Stimulated activated CD4-positive, alpha-beta T cell treated with anti-CD3 and anti-CD28 coated beads, Interleukin-2, amount 100 ng/mL, for 24 hours (primary cell): ENCODE measurements at regions not wholly inside any gene's neighbourhood (a gene's known extent, or its start where the extent isn't known, plus 50 kb on each side); places are given as distances from the start of the nearest gene placed in this dataset.

Experiments used
- DNase-seq, 2 donors: peaks; one replicate each; pipeline ENCODE4 v3.0.0-alpha.2; 2020

DNA sequence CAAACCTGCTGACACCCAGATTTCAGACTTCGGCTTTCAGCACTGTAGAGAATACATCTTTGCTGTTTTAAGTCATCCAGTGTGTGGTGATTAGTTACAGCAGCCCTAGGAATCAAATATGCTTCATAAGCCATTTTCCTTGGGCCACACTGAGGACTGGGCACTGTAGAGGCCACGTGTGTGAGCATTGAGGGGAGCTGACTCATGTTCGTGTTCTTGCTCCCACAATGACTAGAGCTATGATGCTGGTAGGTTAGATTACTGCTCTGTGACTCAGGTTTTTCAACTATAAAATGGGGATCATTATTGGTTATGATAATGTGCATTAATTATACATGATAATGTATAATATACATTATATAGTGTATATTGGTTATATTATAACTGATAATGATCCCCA lies 96.5 kb upstream of the PALM2AKAP2 start:
- DNase-seq, result no peak

GRCh38 chr9:109689701-109690100 lies 90.3 kb upstream of the PALM2AKAP2 start:
- no peak for DNase-seq

GRCh38 chr9:109699019-109699418 lies 81.0 kb upstream of the PALM2AKAP2 start:
- no peak for DNase-seq

GRCh38 chr9:109704546-109704945 lies 75.5 kb upstream of the PALM2AKAP2 start:
- no peak for DNase-seq

GRCh38 chr9:109705515-109705914 lies 74.5 kb upstream of the PALM2AKAP2 start:
- DNase-seq, result no peak

DNA sequence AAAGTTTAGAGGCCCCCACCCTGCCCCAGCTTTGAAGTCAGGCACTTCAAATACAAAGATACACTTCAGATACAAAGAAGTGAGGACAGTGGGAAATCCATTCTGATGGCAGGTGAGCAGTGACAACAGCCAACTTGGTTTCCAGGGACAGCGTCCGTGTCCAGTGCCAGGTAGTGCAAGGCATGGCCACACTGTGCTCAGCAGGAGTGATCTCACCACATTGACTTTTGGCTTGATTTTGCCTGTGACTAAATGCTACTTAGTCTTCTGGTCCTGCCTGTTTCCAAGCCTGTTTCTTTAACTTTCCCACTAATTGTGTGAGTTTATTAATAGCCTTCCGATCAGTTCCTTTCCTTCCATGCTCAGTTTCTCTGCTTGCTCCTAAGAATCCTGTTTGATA lies 72.6 kb upstream of the PALM2AKAP2 start:
- DNase-seq, result no peak

DNA sequence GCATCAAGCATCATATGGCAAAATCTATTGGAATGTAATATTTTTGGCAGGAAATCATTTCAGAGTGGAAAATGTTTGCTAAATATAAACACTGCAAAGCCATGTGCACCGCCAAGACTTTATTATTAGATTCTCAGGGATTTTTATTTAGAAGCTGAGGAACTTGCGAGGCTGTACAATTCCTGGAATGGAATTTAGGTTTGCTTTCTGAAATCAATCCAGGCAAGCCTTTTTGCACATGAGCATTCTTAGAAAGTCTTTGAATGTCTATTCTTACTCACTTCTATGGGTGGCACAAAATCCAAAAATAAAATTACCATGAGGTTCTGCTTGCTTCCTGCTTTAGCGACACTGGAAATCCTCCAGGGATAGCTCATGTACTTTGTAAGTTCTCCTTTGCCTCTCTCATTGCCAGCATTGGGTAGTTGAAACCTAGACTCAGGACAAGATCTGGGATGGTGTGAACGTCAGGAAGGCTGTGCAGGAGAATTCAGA lies 71.5 kb upstream of the PALM2AKAP2 start:
- DNase-seq, result no peak

DNA sequence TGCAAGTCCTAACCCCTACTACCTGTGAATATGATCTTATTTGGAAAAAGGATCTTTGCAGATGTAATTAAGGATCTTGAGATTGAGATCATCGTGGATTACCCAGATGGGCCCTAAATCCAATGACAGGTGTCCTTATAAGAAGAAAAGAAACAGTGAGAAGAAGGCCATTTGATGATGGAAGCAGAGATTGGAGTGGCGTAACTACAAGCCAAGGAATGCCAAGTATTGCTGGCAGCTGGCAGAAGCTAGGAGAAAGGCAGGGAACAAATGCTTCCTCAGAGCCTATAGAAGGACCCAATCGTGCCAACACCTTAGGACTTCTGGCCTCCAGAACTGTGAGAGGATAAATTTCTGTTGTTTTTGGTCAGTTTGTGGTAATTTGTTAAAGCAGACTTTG lies 70.1 kb upstream of the PALM2AKAP2 start:
- DNase-seq, result no peak

DNA sequence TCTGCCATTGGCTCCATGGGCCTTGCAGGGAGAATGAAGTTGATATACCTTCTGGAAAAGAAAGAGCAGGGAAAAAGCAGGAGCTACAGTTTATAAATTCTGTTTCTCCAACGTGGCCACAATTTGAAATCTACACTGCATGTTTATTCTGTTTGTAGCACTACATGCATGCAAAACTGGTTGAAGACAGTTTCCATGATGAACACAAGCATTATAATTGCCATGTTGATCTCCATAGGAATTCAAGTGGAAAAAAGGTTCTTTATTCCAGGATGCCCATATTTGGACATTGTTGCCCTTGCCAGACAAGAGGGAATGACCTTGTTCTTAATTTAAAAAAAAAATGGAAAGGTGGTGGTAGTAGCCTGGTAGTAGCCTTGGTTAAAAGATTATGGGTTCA lies 69.2 kb upstream of the PALM2AKAP2 start:
- no peak for DNase-seq

DNA sequence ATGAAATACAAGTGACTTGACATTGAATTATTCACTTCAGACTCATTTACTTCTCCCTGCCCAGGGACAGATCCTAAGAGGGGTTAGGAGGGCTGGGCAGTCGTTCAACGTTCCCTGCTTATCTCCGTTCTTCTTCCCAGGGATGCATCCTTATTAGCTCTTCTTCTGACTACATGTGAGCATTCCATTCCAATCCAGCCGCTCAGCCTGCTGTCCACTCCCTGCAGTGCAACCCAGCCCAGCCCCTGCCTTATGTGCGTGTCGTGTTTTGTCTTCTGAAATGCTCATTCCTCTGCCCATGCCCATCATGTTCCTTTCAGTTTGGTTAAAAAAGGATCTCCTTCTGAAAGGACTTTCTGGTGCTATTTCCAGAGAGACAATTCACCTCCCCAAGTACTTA lies 64.7 kb upstream of the PALM2AKAP2 start:
- DNase-seq, result no peak

DNA sequence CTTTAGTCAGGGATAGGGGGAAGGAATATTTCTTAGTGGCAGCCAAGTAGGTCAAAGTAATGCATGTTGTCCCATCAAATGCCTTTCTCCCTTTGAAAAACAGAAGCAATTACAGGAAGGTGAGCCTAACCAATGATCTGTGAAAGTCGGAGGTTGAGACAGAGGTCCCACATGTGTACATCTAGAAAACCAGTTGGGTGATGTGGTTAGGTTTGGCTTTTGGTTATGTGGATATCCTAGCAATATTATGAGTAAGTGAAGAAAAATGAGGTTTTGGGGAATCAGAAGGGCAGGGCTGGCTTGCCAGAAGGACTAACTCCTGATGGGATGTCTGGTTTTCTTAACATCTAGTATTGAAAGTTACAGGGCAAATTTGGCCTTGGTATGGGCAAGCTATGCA lies 63.4 kb upstream of the PALM2AKAP2 start:
- no peak for DNase-seq

- DNase-seq, result no peak
Observed at GRCh38 chr9:109717342-109717741, 62.7 kb upstream of the PALM2AKAP2 start.

DNA sequence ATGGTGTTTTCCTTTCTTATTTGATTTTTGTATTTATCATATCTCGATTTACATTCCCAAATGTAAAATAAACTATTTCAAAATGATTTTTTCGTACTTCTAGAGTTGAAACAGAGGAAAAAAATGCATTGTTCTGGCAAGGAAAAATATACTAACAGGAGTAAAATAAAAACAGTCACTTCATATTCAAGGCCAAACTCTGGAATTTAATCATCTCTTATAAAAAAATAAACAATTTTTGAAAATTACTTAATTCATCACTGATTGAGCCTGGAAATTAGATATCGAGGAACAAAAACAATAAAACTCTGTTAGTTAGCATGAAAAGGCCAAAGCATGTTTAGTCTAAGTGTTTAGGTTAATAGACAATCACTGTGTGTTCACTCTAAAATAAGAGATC lies 61.1 kb upstream of the PALM2AKAP2 start:
- DNase-seq, result no peak

GRCh38 chr9:109721001-109721400 lies 59.0 kb upstream of the PALM2AKAP2 start:
- DNase-seq, result no peak

DNA sequence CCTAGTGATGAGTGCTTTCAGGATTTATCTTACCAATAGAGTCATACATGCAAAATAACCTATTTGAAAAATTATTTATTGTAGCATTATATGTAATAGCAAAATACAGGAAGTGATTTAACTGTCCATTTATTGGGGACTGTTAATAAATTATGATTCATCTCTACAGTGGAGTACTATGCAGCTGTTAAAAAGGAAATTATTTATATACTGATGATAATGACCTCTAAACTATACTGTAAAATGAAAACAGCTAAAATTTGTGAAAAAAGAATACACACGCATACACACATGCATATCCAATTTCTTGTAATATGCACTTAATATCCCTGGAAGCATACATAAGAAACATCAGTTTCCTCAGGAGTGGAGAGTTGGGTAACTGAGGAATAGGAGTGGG lies 58.0 kb upstream of the PALM2AKAP2 start:
- no peak for DNase-seq

- no peak for DNase-seq
Observed at GRCh38 chr9:109723781-109724180, 56.2 kb upstream of the PALM2AKAP2 start.

DNA sequence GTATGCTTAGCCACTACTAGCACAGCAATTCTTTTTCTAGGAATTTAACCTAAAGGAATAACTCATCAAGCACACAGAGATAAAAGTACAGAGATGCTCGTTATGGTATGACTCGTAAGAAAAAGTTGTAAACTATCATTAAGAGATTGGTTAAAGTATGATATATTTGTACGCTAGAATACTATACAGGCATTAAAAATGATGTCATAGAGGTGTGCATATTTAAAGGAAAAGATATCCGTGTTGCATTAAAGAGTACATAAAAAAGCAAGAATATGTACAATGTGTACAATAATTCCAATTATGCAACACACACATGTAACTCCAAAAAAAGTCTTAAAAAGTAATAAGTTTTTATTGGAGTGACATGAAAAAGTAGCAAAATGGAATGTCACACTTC lies 54.5 kb upstream of the PALM2AKAP2 start:
- no peak for DNase-seq

- DNase-seq, result no peak
Observed at GRCh38 chr9:109726119-109726518, 53.9 kb upstream of the PALM2AKAP2 start.

DNA sequence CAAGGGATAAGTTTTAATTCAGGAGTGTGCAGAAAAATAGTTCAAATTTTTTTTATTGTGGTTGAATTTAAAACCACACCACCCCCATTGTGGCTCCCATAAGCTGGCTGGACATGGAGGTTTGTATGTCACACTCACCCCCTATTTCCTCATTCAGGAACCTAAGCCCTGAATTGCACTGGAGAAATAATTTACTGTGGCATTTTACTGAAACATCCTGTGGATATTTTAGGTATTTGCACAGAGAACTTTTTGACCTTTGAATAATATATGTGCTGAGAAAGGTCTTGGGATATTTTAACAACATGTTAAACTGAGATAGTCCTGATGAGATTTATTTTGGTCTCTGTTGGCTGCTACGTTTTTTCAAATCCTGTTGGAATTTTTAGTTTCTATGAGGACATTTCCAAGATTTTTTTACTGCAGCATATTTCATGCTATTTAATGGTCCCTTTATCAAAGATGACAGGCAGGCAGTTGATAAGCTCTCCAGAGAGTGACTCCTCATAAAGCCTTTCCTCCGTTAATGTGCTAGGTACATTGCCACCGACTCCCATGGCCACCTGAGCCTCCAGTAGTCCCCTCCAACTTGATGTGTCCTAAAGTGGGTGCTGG lies 51.2 kb upstream of the PALM2AKAP2 start:
- no peak for DNase-seq

GRCh38 chr9:109729513-109729912 lies 50.5 kb upstream of the PALM2AKAP2 start:
- no peak for DNase-seq
